HL-60/S4 (cell line): ENCODE measurements at regions not wholly inside any gene's neighbourhood (a gene's known extent, or its start where the extent isn't known, plus 50 kb on each side); places are given as distances from the start of the nearest gene placed in this dataset.
"Not testable (repeated sequence)": the region's sequence is repeated elsewhere in the genome, so short reads cannot be mapped to it uniquely, and the experiment has no call there.

Source experiments
- in situ Hi-C: fragments of 300-500 bp; cut with MboI; formaldehyde crosslinking; loops from 2 replicates; pipeline ENCODE4 v1.14.3; 2022; ENCODE audit warnings: low sequenced_read_pairs

DNA sequence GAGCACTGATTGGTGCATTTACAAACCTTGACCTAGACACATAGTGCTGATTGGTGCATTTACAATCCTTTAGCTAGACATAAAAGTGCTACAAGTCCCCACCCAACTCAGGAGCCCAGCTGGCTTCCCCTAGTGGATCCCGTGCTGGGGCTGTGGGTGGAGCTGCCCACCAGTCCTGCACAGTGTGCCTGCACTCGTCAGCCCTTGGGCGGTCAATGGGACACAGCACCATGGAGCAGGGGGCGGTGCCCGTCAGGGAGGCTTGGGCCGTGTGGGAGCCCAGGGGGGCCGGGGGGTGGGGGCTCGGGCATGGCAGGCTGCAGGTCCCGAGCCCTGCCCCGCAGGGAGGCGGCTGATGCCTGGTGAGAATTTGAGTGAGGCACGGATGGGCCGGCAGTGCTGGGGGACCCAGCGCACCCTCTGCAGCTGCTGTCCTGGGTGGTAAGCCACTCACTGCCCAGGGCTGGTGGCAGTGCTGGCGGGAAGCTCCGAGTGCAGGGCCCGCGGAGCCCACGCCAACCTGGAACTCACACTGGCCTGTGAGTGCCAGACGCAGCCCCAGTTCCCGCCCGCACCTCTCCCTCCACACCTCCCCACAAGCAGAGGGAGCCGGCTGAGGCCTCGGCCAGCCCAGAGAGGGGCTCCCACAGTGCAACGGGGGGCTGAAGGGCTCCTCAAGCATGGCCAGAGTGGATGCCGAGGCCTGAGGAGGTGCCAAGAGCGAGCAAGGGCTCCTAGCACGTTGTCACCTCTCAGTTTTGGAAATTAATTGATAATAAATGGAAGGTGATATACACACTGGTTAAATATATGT, 207.7 kb downstream of the RAP2B start:
- in situ Hi-C loops = no loop called here

DNA sequence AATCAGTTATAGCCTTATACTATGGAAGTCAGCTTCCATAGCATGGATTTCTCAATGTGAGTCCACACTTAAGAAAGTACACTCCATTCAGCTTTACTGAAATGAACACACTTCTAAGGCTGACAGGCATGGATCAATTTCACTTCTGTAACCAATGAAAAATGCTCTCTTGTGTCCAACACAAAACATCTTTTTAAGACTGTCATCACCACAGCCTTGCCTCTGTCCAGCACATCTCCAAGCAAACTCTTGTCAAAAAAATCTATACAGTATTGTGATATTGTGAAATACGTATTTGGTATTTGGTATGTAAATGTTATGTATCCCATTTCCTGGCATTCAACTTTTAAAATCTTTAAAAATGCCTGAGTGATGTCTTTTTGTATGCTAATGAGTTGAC, 208.7 kb downstream of the RAP2B start:
- in situ Hi-C loops = no loop called here

DNA sequence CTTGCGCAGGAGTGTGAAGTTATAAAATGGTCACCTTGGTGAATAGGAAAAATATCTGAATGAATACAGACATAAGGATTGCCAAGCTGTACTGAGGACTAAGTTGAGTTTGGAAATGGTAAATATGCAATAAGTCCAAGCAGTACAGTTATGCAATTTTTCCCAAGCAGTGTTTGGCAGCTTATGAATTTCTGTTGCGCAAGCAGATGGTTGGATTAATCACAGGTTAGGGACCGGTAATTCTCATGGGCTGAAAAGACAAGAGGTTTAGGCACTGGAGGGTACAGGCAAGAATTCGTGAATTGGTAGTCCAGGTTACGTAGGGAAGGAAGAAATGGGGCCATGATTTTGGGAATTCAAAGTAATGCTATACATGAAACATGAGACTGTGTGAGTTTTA, 210.3 kb downstream of the RAP2B start:
- in situ Hi-C loops = no loop called here

DNA sequence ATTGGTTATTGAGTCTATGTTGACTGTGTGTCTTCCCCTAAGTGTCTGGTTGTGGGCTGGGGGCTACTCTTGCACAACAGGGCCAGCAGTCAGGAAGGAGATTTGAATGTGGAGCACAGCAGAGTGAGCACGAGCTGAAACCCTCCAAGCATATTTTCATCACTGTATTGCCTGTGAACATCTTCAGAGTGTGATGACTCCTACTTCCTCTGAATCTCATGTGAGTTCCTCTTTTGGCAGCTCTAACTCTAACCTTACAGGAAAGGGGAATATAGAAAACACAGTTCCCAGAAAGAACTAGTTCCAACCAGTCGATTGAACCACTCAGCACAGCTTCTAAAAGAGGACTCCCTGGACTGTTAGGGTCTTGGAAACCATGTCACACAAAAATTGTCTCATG, 211.6 kb downstream of the RAP2B start:
- in situ Hi-C loops = no loop called here

DNA sequence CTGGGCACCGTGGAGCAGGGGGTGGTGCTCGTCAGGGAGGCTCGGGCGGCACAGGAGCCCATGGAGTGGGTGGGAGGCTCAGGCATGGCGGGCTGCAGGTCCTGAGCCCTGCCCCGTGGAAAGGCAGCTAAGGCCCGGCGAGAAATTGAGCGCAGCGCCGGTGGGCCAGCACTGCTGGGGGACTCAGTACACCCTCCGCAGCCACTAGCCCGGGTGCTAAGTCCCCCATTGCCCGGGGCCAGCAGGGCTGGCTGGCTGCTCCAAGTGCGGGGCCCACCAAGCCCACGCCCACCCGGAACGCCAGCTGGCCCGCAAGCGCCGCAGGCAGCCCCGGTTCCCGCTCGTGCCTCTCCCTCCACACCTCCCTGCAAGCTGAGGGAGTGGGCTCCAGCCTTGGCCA, 216.3 kb downstream of the RAP2B start:
- in situ Hi-C loops = not testable (repeated sequence)

DNA sequence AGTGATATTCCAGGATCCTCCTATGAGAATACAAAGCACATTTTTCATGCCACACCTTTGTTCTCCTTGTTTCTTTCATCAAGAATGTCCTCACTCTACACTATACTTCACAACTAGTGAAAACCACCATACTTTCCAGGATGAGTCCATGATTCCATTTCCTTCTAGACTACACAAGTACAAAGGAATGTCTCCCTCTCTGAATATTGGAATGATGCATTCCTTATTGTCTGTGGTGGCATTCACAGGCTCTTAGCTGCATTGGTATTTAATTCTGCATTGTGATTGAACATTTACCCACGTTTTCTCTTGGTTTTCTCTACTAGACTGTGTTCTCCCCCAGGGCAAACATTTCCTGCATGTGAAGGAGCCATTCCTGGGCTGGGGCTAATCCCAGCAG, 217.5 kb downstream of the RAP2B start:
- in situ Hi-C loops = no loop called here

DNA sequence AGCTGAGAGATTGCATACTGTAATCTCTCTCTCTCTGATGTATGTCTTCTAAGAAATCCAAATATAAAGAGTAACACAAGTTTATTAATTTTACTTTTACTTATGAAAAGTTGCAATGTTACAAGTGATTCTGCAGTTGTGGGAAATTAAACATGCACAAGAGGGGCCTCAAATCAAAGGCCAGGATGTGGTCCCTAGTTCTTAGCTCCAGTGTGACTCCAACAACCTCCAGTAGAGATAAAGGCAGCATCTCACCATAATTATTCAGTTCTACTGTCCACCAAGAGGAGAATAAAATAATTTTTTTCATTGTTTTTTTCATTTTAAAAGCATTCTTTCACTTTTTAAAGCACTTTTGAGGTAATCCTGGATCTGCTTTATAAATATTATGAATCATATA, 223.3 kb downstream of the RAP2B start:
- in situ Hi-C loops = no loop called here

DNA sequence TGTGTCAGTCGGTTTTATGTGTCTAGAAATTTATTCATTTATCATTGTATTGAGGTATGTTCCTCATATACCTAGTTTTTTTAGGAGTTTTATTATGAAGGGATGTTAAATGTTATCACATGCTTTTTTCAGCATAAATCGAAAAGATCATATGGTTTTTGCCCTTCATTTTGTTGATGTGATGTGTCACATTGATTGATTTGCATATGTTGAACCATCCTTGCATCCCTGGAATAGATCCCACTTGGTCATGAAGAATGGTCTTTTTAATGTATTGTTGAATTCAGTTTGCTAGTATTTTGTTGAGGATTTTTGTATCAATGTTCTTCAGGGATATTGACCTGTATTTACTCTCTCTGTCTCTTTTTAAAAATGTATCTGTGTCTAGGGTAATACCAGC, 230.3 kb downstream of the RAP2B start:
- in situ Hi-C loops = no loop called here

DNA sequence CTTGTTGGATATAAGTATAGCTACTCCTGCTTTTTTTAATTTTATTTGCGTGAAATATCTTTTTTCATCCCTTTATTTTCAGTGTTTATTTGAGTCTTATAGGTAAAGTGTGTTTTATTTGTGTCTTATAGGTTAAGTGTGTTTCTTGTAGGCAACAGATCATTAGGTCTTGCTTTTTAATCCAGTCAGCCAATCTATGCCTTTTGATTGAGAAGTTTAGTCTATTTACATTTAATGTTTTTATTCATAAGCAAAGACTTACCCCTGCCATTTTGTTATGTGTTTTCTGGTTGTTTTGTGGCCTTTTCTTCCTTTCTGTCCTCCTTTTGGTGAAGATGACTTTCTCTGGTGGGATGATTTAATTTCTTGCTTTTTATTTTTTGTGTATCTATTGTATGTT, 232.0 kb downstream of the RAP2B start:
- in situ Hi-C loops = no loop called here

DNA sequence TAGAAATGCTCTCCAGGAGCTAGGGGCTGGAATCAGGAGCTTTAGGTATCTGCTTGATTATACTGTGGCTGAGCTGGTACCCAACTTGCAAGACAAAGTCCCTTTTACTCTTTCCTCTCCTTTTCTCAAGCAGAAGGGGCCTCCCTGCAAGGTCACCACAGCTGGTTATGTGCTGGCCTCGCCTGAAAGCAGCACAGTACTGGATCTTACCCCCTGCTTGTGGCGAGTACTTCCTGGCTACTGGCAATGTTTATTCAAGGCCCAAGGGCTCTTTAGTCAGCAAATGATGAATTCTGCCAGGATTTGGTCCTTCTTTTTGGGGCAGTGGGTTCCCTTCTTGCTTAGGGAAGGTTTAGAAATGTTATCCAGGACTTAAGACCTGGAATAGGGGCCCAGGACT, 234.6 kb downstream of the RAP2B start:
- in situ Hi-C loops = no loop called here

DNA sequence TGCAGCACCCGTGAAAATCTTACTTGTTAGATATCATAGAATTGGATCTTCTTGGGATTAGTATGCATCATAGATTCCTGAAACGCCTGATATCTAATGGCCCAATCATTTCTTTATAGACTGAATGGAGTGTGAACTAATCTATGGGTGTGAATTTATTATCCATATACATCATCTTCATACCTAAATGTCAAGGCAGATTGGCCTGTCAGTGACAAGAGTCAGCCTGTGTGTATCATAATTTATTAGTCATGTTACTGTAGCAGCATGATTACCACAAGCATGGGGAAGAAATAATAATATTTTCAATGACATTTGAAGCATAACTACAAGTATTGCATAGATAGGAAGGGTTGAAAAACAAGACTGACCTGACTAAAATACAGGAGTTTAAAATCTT, 235.8 kb downstream of the RAP2B start:
- in situ Hi-C loops = no loop called here

DNA sequence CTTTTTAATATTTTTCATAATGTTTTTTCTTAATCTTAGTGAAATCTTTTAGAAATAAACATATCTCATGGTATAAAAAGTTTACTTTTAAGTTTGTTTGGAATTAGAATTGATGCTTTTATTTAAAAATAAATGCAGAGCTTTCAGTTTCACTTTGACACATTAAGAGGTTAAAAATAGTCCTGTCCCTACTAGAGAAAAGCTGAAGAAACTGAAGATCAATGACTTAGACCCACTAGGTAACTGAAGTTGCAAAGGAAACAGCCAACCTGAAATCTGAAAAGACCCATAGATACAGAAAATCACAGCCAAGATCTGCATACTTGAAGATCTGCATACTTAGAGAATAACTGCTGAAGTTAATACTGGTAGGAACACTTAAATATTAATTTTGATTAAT, 237.6 kb downstream of the RAP2B start:
- in situ Hi-C loops = no loop called here

DNA sequence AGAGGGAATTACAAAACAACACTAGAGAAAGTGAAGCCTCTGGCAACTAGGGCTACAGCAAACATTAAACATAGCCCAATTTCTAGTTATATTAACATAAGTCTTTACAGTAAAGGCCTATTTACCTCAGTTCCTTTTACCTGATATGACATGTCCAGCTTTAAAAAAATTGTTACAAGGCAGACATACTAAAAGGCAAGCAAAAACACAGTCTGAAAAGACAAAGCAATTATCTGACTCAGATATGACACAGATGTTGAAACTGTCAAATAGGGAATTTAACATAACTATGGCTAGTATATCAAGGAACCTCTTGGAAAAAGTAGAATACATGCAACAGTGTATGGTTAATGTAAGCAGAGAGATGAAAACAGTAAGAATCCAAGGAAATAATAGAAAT, 238.6 kb downstream of the RAP2B start:
- in situ Hi-C loops = no loop called here

DNA sequence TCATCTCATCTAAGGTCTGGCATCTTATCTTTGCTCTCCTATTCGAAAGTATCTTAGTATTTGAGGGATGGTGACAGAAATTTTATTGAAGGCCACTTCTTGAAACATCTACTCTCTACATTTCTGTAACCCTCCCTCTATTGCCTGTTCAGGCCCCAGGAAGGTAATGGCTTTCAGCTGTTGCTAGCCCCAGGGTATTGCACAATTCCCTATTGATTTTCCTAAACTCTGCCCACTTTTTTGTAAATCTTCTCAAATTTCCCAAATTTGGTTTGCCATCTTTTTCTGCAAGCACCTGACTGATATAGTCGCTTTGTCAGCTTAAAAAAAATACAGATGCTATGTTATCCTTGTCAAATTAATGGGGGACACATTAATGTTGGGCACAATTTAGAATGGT, 242.1 kb downstream of the RAP2B start:
- in situ Hi-C loops = no loop called here

DNA sequence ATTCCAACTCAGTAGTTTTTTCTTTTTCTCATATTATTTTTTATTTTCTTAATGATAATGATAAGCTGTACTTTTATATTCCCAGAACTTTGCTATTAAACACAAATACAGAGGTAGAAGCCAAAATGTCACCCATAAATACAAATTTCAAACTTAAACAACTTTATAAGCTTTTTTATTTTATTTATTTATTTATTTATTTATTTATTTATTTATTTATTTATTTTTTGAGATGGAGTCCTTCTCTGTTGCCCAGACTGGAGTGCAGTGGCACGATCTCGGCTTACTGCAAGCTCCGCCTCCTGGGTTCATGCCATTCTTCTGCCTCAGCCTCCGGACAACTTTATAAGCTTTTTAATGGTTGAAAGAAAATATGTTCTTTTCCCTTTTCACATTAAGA, 243.3 kb downstream of the RAP2B start:
- in situ Hi-C loops = not testable (repeated sequence)

DNA sequence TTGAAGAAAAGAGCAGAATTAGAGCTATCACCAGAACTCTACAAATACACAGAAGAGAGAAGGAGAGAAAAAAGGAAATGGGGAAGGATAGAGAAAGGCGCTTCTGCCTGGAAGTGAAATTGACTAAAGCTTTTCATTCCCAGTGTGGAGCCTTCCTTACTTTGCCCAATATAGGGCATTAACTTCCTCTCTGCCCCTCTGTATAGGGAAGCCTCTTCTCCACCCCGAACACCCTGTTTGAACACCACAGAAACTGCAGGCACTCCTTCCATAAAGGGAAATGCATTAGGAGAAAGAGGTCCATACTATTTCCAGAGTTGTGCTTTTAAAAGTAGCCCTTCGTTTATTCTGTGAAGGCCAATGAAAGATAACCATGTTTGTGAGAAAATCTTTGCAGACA, 248.5 kb downstream of the RAP2B start:
- in situ Hi-C loops = no loop called here

DNA sequence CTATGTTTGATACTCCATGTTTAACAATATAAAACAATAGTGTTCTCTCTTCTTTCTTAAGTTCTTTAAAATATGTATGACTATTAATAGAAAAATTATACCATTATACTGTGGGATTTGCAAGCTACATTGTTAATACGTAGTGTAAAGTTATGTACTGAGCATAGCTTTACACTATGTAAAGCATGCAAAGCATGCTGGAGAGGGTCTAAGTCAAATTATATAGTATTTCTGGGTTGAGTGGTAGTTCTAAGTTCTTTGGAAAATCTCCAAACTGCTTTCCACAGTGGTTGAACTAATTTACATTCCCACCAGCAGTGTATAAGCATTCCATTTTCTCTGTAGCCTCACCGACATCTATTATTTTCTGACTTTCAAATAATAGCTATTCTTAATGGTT, 253.0 kb downstream of the RAP2B start:
- in situ Hi-C loops = no loop called here

DNA sequence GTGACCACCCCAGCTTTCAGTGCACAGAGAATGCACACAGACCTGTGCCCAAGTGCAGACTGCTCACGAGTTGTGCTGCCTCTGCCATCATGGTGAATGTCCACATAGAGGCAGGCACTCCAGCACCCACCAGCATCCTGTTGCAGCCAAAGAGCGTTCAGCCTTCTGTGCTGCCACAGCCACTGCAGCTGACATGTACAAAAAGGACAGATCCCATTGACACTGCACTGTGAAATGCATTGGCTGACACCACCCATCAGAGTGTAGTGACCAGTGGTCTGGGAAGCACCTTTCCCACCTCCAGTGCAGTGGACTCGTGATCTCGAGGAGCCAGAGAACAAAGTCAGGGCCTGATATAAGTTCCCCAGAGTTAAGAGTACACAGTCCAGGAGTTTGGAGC, 260.3 kb downstream of the RAP2B start:
- in situ Hi-C loops = no loop called here

DNA sequence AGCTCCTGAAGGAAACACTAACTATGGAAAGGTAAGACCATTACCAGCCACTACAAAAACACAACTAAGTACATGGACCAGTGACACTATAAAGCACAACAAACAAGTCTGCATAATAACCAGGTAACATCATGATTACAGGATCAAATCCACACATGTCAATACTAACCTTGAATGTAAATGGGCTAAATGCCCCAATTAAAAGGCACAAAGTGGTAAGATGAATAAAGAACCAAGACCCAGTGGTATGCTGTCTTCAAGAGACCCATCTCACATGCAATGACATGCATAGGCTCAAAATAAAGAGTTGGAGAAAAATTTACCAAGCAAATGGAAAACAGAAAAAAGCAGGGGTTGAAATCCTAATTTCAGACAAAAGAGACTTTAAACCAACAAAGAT, 261.8 kb downstream of the RAP2B start:
- in situ Hi-C loops = not testable (repeated sequence)

DNA sequence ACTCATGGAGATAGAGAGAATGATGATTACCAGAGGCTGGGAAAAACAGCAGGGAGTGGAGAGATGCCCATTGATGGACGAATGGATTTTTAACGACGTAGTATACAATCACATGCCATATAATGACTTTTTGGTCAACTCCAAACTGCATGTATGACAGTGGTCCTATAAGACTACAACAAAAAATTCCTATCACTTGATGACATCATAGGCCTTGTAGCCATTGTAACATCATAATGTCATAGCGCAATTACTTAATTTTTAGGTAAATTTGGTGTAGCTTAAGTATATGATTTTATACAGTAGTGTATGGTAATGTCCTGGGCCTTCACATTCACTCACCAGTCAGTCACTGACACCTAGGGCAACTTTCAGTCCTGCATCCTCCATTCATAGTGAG, 264.3 kb downstream of the RAP2B start:
- in situ Hi-C loops = no loop called here

DNA sequence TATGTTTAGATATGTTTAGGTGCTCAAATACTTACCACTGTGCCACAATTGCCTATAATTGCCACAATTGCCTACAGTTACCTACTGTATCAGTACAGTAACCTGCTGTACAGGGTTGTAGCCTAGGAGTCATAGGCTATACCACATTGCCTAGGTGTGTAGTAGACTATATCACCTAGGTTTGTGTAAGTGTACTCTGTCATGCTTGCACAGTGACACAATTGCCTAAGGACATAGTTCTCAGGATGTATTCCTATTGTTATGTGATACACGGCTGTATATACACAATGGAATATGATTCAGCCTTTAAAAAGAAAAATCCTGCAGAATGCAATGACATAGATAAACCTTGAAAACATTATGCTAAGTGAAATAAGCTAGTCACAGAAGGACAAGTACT, 264.8 kb downstream of the RAP2B start:
- in situ Hi-C loops = no loop called here

DNA sequence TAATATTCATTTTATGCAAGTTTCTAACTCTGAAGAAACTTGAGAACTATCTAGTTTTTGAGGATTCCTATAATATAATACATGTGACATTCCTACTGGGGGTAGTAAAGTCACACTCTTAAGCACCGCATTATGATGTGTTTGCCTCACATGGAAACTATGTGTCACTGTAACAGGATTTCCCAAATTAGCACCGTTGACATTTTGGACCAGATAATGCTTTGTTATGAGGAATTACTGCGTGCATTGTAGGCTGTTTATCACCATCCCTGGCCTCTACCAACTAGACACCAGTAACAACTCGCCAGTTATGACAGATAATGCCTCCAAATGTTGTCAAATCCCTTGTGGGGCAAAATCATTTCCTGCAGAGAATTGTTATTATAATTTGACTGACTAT, 267.8 kb downstream of the RAP2B start:
- in situ Hi-C loops = no loop called here

DNA sequence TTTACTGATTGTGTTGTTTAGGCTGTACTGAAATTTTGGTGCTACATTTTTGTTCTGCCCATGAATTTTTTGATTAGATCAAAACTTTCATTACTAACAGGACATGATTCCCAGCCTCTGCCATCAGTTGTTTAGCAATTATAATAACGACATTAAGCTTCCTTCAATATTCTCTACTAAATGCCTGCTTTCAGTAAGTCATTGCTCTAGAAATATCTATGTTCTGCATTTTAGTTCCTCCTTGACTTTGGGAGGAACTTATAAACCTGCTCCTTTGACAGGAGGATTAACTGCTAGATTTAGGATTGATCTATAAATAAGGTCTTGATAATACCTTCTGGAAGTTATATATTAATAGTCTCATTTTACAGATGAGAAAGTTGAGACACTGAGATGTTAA, 269.1 kb downstream of the RAP2B start:
- in situ Hi-C loops = no loop called here
